ENCODE measurements at regions not wholly inside any gene's neighbourhood (a gene's known extent, or its start where the extent isn't known, plus 50 kb on each side); places are given as distances from the start of the nearest gene placed in this dataset.

GRCh38 chr21:43298546-43299440, 128.1 kb downstream of the SIK1 start:
- Mint-ChIP-seq H3K27ac (ENCODE audit: unreplicated experiment) (no peak overlapping the region), H3K4me1 (peaks cover 4% of the 10 kb centered on the region), H3K9me3 (peaks cover 3% of the 10 kb centered on the region), H3K4me3 (no peak overlapping the region), H3K27me3 (ENCODE audit: low read depth) (no peaks in the 10 kb centered on the region), H3K36me3 (ENCODE audit: low read depth) (no peaks in the 10 kb centered on the region)
- no peak for TF ChIP-seq CTCF (conservative IDR thresholded peaks at IDR 0.05)
- DNase-seq (ENCODE audit: low read depth, low spot score), result no peak

- TF ChIP-seq CTCF (conservative IDR thresholded peaks at IDR 0.05), result no peak
- Mint-ChIP-seq H3K9me3 (peaks cover 3% of the 10 kb centered on the region), H3K36me3 (ENCODE audit: low read depth) (no peaks in the 10 kb centered on the region), H3K4me3 (no peak overlapping the region), H3K27ac (ENCODE audit: unreplicated experiment) (no peak overlapping the region), H3K4me1 (peaks cover 4% of the 10 kb centered on the region), H3K27me3 (ENCODE audit: low read depth) (no peaks in the 10 kb centered on the region)
- no peak for DNase-seq (ENCODE audit: low read depth, low spot score)
Observed at GRCh38 chr21:43297989-43298388, 128.9 kb downstream of the SIK1 start.

- Mint-ChIP-seq H3K36me3 (ENCODE audit: low read depth) (no peaks in the 10 kb centered on the region), H3K9me3 (peaks cover 3% of the 10 kb centered on the region), H3K27me3 (ENCODE audit: low read depth) (no peaks in the 10 kb centered on the region), H3K4me3 (no peak overlapping the region), H3K4me1 (peaks cover 4% of the 10 kb centered on the region), H3K27ac (ENCODE audit: unreplicated experiment) (no peak overlapping the region)
- DNase-seq (ENCODE audit: low read depth, low spot score), result no peak
- no peak for TF ChIP-seq CTCF (conservative IDR thresholded peaks at IDR 0.05)
Observed at GRCh38 chr21:43297391-43297981, 128.7 kb downstream of the CRYAA start.

- no peaks in the 10 kb centered on the region for H3K27me3 Mint-ChIP-seq (ENCODE audit: low read depth)
- H3K4me3 Mint-ChIP-seq, result no peak overlapping the region
- H3K9me3 Mint-ChIP-seq, result peaks cover 3% of the 10 kb centered on the region
- H3K27ac Mint-ChIP-seq (ENCODE audit: unreplicated experiment), result no peak overlapping the region
- no peak for TF ChIP-seq CTCF (conservative IDR thresholded peaks at IDR 0.05)
- H3K4me1 Mint-ChIP-seq, result peaks cover 4% of the 10 kb centered on the region
- no peak for DNase-seq (ENCODE audit: low read depth, low spot score)
- no peaks in the 10 kb centered on the region for H3K36me3 Mint-ChIP-seq (ENCODE audit: low read depth)
Observed at GRCh38 chr21:43295066-43295958, 126.5 kb downstream of the CRYAA start.

GRCh38 chr21:43294194-43294902, 125.5 kb downstream of the CRYAA start:
- Mint-ChIP-seq H3K4me1 (peaks cover 4% of the 10 kb centered on the region), H3K9me3 (peaks cover 3% of the 10 kb centered on the region), H3K4me3 (no peak overlapping the region), H3K36me3 (ENCODE audit: low read depth) (no peaks in the 10 kb centered on the region), H3K27me3 (ENCODE audit: low read depth) (no peaks in the 10 kb centered on the region), H3K27ac (ENCODE audit: unreplicated experiment) (no peak overlapping the region)
- DNase-seq (ENCODE audit: low read depth, low spot score), result no peak
- TF ChIP-seq CTCF (conservative IDR thresholded peaks at IDR 0.05), result no peak

All from neural crest cell (in vitro differentiated cells).